Sigmoid colon (tissue), 4 donors: ENCODE measurements at regions not wholly inside any gene's neighbourhood (a gene's known extent, or its start where the extent isn't known, plus 50 kb on each side); places are given as distances from the start of the nearest gene placed in this dataset.

Experiments used
- EP300 ChIP-seq, 4 donors: sonication (generic); formaldehyde crosslinking; IDR thresholded peaks; one replicate each; pipeline ENCODE4 v1.6.1; 2017; ENCODE audit warnings: antibody characterized with exemption in 4 of 4
- POLR2A ChIP-seq, 2 donors: fragments of 450-650 bp; IDR thresholded peaks; one replicate each; pipeline ENCODE4 v1.6.1; 2016; ENCODE audit warnings: antibody characterized with exemption in 2 of 2, mild to moderate bottlenecking in 2 of 2, moderate library complexity in 2 of 2
- POLR2AphosphoS5 ChIP-seq, 4 donors: sonication (generic); formaldehyde crosslinking; IDR thresholded peaks; one replicate each; pipeline ENCODE4 v1.6.1; 2017; ENCODE audit warnings: antibody characterized with exemption in 4 of 4
- TF ChIP-seq, protein P1 (sequence below), 4 experiments: fragments of 450-650 bp in 3 of 4; fragments of 200-600 bp in 1 of 4; IDR thresholded peaks; one replicate each; pipeline ENCODE4 v1.5.1; 2016 to 2019; ENCODE audit warnings: antibody characterized with exemption in 4 of 4, mild to moderate bottlenecking in 3 of 4, moderate library complexity in 2 of 4

DNA sequence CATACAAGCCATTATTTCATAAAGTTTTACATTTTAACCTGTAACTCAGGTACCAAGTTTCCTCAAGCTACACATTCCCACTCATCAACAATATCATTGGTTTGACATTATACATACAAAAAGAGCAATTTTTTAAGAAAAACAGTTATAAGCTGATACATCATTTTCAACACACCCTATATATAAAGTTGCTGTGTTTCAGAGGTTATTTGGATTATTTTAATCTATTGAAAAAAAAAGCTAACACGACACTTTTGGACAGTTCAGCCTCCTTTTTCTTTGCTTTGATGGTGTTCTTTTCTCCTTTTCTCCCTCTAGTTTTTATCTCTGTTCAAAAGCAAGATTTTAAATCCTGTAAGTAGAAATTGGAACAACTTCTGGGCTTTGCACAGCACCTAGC, 175.9 kb upstream of the CREB1 start:
- TF ChIP-seq POLR2A (IDR thresholded peaks at IDR 0.05) (no peak), POLR2AphosphoS5 (IDR thresholded peaks at IDR 0.05) (no peak), EP300 (IDR thresholded peaks at IDR 0.05) (no peak)
- TF ChIP-seq, protein P1, sequence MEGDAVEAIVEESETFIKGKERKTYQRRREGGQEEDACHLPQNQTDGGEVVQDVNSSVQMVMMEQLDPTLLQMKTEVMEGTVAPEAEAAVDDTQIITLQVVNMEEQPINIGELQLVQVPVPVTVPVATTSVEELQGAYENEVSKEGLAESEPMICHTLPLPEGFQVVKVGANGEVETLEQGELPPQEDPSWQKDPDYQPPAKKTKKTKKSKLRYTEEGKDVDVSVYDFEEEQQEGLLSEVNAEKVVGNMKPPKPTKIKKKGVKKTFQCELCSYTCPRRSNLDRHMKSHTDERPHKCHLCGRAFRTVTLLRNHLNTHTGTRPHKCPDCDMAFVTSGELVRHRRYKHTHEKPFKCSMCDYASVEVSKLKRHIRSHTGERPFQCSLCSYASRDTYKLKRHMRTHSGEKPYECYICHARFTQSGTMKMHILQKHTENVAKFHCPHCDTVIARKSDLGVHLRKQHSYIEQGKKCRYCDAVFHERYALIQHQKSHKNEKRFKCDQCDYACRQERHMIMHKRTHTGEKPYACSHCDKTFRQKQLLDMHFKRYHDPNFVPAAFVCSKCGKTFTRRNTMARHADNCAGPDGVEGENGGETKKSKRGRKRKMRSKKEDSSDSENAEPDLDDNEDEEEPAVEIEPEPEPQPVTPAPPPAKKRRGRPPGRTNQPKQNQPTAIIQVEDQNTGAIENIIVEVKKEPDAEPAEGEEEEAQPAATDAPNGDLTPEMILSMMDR (IDR thresholded peaks at IDR 0.05), result no peak
